Bronchial epithelial cell (primary cell): ENCODE measurements at regions not wholly inside any gene's neighbourhood (a gene's known extent, or its start where the extent isn't known, plus 50 kb on each side); places are given as distances from the start of the nearest gene placed in this dataset.

Experiments
- DNase-seq: peaks from one replicate; pipeline ENCODE4 v3.0.0-alpha.2; 2010; ENCODE audit warnings: low read depth
- FAIRE-seq: peaks from 2 replicates; lab custom pipeline; 2011; peaks lifted over from hg19 to GRCh38; lab: Jason Lieb, UNC
- H3K27me3 ChIP-seq: 2 replicates; pipeline ENCODE4 v1.5.1; 2011; ENCODE audit warnings: low read length; ENCODE audit not compliant: control insufficient read depth, insufficient read depth
- H3K36me3 ChIP-seq: 2 replicates; pipeline ENCODE4 v1.5.1; 2011; ENCODE audit warnings: low read length; ENCODE audit not compliant: control insufficient read depth, insufficient read depth
- H3K4me3 ChIP-seq: 2 replicates; pipeline ENCODE4 v1.5.1; 2011; ENCODE audit warnings: mild to moderate bottlenecking, low read depth, low read length, control low read depth
- CTCF ChIP-seq: IDR thresholded peaks from 2 replicates; pipeline ENCODE4 v1.5.1; 2011; ENCODE audit warnings: mild to moderate bottlenecking, moderate library complexity, low read length, control low read depth, inconsistent platforms; ENCODE audit not compliant: insufficient read depth, severe bottlenecking

GRCh38 chr3:4113811-4114522 is 189.2 kb upstream of the SETMAR start:
- FAIRE-seq (no peak), DNase-seq (no peak)
- TF ChIP-seq CTCF: no peak
- Histone ChIP-seq H3K36me3 (no peaks in the 10 kb centered on the region), H3K4me3 (no peak overlapping the region), H3K27me3 (no peaks in the 10 kb centered on the region)

- Histone ChIP-seq H3K27me3 (no peaks in the 10 kb centered on the region), H3K4me3 (no peak overlapping the region), H3K36me3 (no peaks in the 10 kb centered on the region)
- DNase-seq (no peak), FAIRE-seq (no peak)
- TF ChIP-seq CTCF: no peak
Observed at GRCh38 chr3:4119119-4119518, 184.1 kb upstream of the SETMAR start.

- Histone ChIP-seq H3K27me3 (no peaks in the 10 kb centered on the region), H3K36me3 (no peaks in the 10 kb centered on the region), H3K4me3 (no peak overlapping the region)
- DNase-seq (no peak), FAIRE-seq (no peak)
- TF ChIP-seq CTCF: no peak
Observed at GRCh38 chr3:4125576-4125975, 177.6 kb upstream of the SETMAR start.

GRCh38 chr3:4138150-4138785 is 164.9 kb upstream of the SETMAR start:
- no peak for FAIRE-seq
- no peak for TF ChIP-seq CTCF
- Histone ChIP-seq H3K4me3 (no peak overlapping the region), H3K36me3 (no peaks in the 10 kb centered on the region), H3K27me3 (no peaks in the 10 kb centered on the region)
- no peak for DNase-seq

GRCh38 chr3:4138786-4139431 is 164.3 kb upstream of the SETMAR start:
- DNase-seq (no peak), FAIRE-seq (no peak)
- no peak for TF ChIP-seq CTCF
- Histone ChIP-seq H3K4me3 (no peak overlapping the region), H3K36me3 (no peaks in the 10 kb centered on the region), H3K27me3 (no peaks in the 10 kb centered on the region)
